A673 (cell line): ENCODE measurements at regions not wholly inside any gene's neighbourhood (a gene's known extent, or its start where the extent isn't known, plus 50 kb on each side); places are given as distances from the start of the nearest gene placed in this dataset.

Experiments used
- BruUV-seq: library from RNA; stranded (reverse); fragments of 400-500 nt; replicated peaks from 2 replicates; lab custom pipeline; 2021; lab: Mats Ljungman, UMichigan
- CTCF ChIA-PET: fragments of 300-600 bp; sonication (Branson Sonifier 250); formaldehyde crosslinking; loops from one replicate; lab custom pipeline; 2022; ENCODE audit warnings: antibody characterized with exemption; lab: Charles Lee
- POLR2A ChIA-PET: fragments of 300-600 bp; sonication (Branson Sonifier 250); formaldehyde crosslinking; loops from one replicate; lab custom pipeline; 2022; ENCODE audit warnings: antibody characterized with exemption; ENCODE audit not compliant: low non-redundant PET; lab: Charles Lee
- DNase-seq: peaks from one replicate; pipeline ENCODE4 v3.0.0-alpha.2; 2015; ENCODE audit warnings: low spot score
- H3K27ac ChIP-seq: fragments of 200-600 bp; sonication (generic); 2 replicates; pipeline ENCODE4 v1.5.1; 2016; ENCODE audit warnings: mixed run types, low read depth, mild to moderate bottlenecking, mixed read lengths, antibody characterized with exemption, low read length; ENCODE audit not compliant: poor library complexity, severe bottlenecking
- H3K27me3 ChIP-seq: fragments of 200-600 bp; sonication (generic); replicated peaks from 2 replicates; pipeline ENCODE4 v1.6.1; 2017; ENCODE audit warnings: mixed run types, low read depth, mild to moderate bottlenecking, mixed read lengths, antibody characterized with exemption, low read length; ENCODE audit not compliant: insufficient read depth, poor library complexity
- H3K36me3 ChIP-seq: fragments of 200-600 bp; sonication (generic); 2 replicates; pipeline ENCODE4 v1.6.1; 2016; ENCODE audit warnings: mixed run types, mild to moderate bottlenecking, mixed read lengths, antibody characterized with exemption, low read length; ENCODE audit not compliant: insufficient read depth, poor library complexity, severe bottlenecking
- H3K4me1 ChIP-seq: fragments of 200-600 bp; sonication (generic); 2 replicates; pipeline ENCODE4 v1.6.1; 2017; ENCODE audit warnings: mixed run types, mild to moderate bottlenecking, mixed read lengths, antibody characterized with exemption, low read length; ENCODE audit not compliant: insufficient read depth, poor library complexity, severe bottlenecking
- H3K4me3 ChIP-seq: fragments of 200-600 bp; sonication (generic); 2 replicates; pipeline ENCODE4 v1.5.1; 2016; ENCODE audit warnings: low read depth, mixed run types, mild to moderate bottlenecking, mixed read lengths, low read length; ENCODE audit not compliant: poor library complexity, severe bottlenecking
- H3K9me3 ChIP-seq: fragments of 200-600 bp; sonication (generic); 2 replicates; pipeline ENCODE4 v1.6.1; 2016; ENCODE audit warnings: mixed run types, low read depth, mild to moderate bottlenecking, mixed read lengths, antibody characterized with exemption, low read length; ENCODE audit not compliant: poor library complexity, severe bottlenecking
- EZH2 ChIP-seq: fragments of 200-600 bp; sonication (generic); IDR thresholded peaks from 2 replicates; pipeline ENCODE4 v1.6.1; 2017; ENCODE audit warnings: borderline replicate concordance, low read depth, mild to moderate bottlenecking, mixed read lengths, antibody characterized with exemption, low read length; ENCODE audit not compliant: poor library complexity, severe bottlenecking
- intact Hi-C: fragments of 100-400 bp; cut with micrococcal nuclease; formaldehyde crosslinking; loops from one replicate; pipeline ENCODE4 v1.10.0; 2022; ENCODE audit not compliant: unreplicated experiment
- TF ChIP-seq, protein P1 (sequence below): fragments of 300-800, 200-600 bp; sonication (generic); conservative IDR thresholded peaks from 2 replicates; pipeline ENCODE4 v1.5.1; 2017; ENCODE audit warnings: low read depth, mild to moderate bottlenecking, antibody characterized with exemption, low read length, moderate library complexity, mixed read lengths

DNA sequence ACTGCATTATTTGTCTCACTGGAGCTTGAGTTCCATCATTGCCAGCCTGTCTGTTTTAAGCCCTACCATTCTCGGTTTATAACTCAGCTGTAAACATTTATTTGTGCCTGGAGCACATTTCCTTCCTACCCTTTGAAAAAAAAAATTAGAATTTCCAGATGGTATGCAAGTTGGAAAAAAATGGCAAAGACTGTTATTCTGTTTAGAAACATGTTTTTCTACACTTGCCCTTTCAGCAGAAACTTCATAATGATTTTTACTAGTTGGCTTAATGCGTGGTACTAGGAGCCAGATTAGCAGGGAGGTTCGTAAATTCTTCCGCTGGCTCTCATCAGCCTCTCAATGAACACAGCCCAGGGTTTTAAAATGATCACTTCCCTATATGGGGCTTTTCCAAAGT, 238.8 kb upstream of the WWC1 start:
- no peak for DNase-seq
- no TSS peak for BruUV-seq
- H3K4me3 ChIP-seq: no peak overlapping the region
- intact Hi-C loops: no loop called here
- no peaks in the 10 kb centered on the region for H3K27me3 ChIP-seq
- peaks cover 3% of the 10 kb centered on the region for H3K36me3 ChIP-seq
- peaks cover under 1% of the 10 kb centered on the region for H3K9me3 ChIP-seq
- ChIA-PET CTCF (no interaction called here), POLR2A (no interaction called here)
- TF ChIP-seq, protein P1, sequence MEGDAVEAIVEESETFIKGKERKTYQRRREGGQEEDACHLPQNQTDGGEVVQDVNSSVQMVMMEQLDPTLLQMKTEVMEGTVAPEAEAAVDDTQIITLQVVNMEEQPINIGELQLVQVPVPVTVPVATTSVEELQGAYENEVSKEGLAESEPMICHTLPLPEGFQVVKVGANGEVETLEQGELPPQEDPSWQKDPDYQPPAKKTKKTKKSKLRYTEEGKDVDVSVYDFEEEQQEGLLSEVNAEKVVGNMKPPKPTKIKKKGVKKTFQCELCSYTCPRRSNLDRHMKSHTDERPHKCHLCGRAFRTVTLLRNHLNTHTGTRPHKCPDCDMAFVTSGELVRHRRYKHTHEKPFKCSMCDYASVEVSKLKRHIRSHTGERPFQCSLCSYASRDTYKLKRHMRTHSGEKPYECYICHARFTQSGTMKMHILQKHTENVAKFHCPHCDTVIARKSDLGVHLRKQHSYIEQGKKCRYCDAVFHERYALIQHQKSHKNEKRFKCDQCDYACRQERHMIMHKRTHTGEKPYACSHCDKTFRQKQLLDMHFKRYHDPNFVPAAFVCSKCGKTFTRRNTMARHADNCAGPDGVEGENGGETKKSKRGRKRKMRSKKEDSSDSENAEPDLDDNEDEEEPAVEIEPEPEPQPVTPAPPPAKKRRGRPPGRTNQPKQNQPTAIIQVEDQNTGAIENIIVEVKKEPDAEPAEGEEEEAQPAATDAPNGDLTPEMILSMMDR: no peak
- TF ChIP-seq EZH2: no peak
- no peak overlapping the region for H3K27ac ChIP-seq
- peaks cover 11% of the 10 kb centered on the region for H3K4me1 ChIP-seq

DNA sequence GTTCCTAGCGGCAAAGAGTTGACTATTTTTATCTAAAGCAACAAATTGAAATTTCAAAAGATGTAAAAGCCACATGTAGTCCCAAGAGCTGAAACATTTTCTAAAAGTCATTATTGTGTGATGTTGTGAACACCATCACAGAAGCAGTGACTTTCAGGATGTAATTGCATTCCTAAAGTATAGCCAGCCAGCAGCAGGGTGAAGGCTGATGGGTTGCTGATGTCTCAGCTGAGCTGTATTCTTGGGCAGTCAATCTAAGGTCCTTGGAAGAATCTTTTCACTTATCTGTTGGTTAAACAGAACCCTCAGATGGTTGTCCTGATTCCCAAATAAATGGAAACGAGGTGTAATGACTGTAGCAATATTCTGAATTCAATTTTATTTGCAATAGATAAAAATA, 237.4 kb upstream of the WWC1 start:
- no peak overlapping the region for H3K27ac ChIP-seq
- no peak overlapping the region for H3K4me3 ChIP-seq
- POLR2A ChIA-PET: no interaction called here
- BruUV-seq: no TSS peak
- intact Hi-C loops: no loop called here
- DNase-seq: no peak
- peaks cover 5% of the 10 kb centered on the region for H3K4me1 ChIP-seq
- peaks cover 3% of the 10 kb centered on the region for H3K36me3 ChIP-seq
- TF ChIP-seq, protein P1: no peak
- TF ChIP-seq EZH2: no peak
- CTCF ChIA-PET: no interaction called here
- H3K9me3 ChIP-seq: peaks cover 8% of the 10 kb centered on the region
- H3K27me3 ChIP-seq: no peaks in the 10 kb centered on the region

DNA sequence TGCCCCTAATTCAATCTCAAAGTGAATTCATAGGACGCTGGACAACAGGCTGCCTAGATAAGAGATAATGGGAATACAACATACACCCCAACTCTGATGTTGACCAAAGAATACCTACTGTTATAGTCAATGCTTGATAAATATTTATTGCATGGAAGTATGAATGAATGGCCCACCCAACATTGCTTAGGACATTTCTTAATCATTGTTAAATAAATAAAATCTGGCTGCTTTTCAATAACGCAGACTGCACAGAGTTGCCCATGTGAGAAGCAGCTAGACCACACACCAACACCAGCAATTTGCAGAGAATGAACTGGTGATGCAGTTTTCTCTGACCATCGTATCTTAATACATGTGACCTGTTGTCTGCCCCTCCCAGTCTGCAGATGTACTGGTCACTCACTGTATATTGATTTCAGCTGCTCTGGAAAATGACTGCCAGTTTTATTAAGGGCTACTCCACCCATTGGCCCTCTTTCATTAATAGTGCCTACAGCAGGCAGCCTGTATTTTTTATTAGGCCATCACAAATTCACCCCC, 236.2 kb upstream of the WWC1 start:
- ChIA-PET CTCF (no interaction called here), POLR2A (no interaction called here)
- Histone ChIP-seq H3K27me3 (no peaks in the 10 kb centered on the region), H3K4me1 (peaks cover 15% of the 10 kb centered on the region), H3K36me3 (peaks cover 3% of the 10 kb centered on the region), H3K27ac (no peak overlapping the region), H3K9me3 (peaks cover 8% of the 10 kb centered on the region), H3K4me3 (no peak overlapping the region)
- DNase-seq: no peak
- TF ChIP-seq, protein P1: no peak
- no peak for TF ChIP-seq EZH2
- intact Hi-C loops: no loop called here
- no TSS peak for BruUV-seq
